Chondrocyte (in vitro differentiated cells): ENCODE measurements at regions not wholly inside any gene's neighbourhood (a gene's known extent, or its start where the extent isn't known, plus 50 kb on each side); places are given as distances from the start of the nearest gene placed in this dataset.

Source experiments
- DNase-seq: peaks from one replicate; pipeline ENCODE4 v3.0.0; 2021; ENCODE audit warnings: mixed read lengths, low spot score
- H3K27ac Mint-ChIP-seq: one replicate; pipeline ENCODE4 v1.8.0; 2021; ENCODE audit warnings: mild to moderate bottlenecking, moderate library complexity, mixed read lengths; ENCODE audit not compliant: unreplicated experiment
- H3K27me3 Mint-ChIP-seq: 2 replicates; pipeline ENCODE4 v1.8.0; 2021; ENCODE audit warnings: low read depth, mixed read lengths
- H3K36me3 Mint-ChIP-seq: 2 replicates; pipeline ENCODE4 v1.8.0; 2021; ENCODE audit warnings: low read depth, mixed read lengths
- H3K4me1 Mint-ChIP-seq: 2 replicates; pipeline ENCODE4 v1.8.0; 2021; ENCODE audit warnings: low read depth, mild to moderate bottlenecking, mixed read lengths
- H3K4me3 Mint-ChIP-seq: one replicate; pipeline ENCODE4 v1.8.0; 2021; ENCODE audit warnings: mild to moderate bottlenecking, moderate library complexity, mixed read lengths; ENCODE audit not compliant: unreplicated experiment
- H3K9me3 Mint-ChIP-seq: 2 replicates; pipeline ENCODE4 v1.8.0; 2021; ENCODE audit warnings: low read depth, mixed read lengths
- CTCF ChIP-seq: fragments of 200-600 bp; sonication (generic); IDR thresholded peaks from 2 replicates; pipeline ENCODE4 v1.5.0; 2021; ENCODE audit warnings: antibody characterized with exemption, mild to moderate bottlenecking, moderate library complexity

GRCh38 chr2:221063568-221063967, 508.5 kb downstream of the EPHA4 start:
- H3K9me3 Mint-ChIP-seq, result no peaks in the 10 kb centered on the region
- DNase-seq, result no peak
- H3K36me3 Mint-ChIP-seq, result no peaks in the 10 kb centered on the region
- no peaks in the 10 kb centered on the region for H3K27me3 Mint-ChIP-seq
- H3K27ac Mint-ChIP-seq, result no peak overlapping the region
- no peak for TF ChIP-seq CTCF
- no peak overlapping the region for H3K4me3 Mint-ChIP-seq
- H3K4me1 Mint-ChIP-seq, result peaks cover 5% of the 10 kb centered on the region

- peaks cover 5% of the 10 kb centered on the region for H3K4me1 Mint-ChIP-seq
- H3K9me3 Mint-ChIP-seq, result peaks cover under 1% of the 10 kb centered on the region
- no peak for TF ChIP-seq CTCF
- H3K4me3 Mint-ChIP-seq, result no peak overlapping the region
- no peaks in the 10 kb centered on the region for H3K36me3 Mint-ChIP-seq
- no peak for DNase-seq
- no peak overlapping the region for H3K27ac Mint-ChIP-seq
- no peaks in the 10 kb centered on the region for H3K27me3 Mint-ChIP-seq
These were observed 507.8 kb downstream of the EPHA4 start for GRCh38 chr2:221064058-221064854.

- Mint-ChIP-seq H3K27ac (no peak overlapping the region), H3K36me3 (no peaks in the 10 kb centered on the region), H3K4me3 (no peak overlapping the region), H3K27me3 (no peaks in the 10 kb centered on the region), H3K4me1 (peaks cover 5% of the 10 kb centered on the region), H3K9me3 (peaks cover 4% of the 10 kb centered on the region)
- DNase-seq, result no peak
- no peak for TF ChIP-seq CTCF
These were observed 507.2 kb downstream of the EPHA4 start for GRCh38 chr2:221064880-221065279.

- TF ChIP-seq CTCF, result peak; percentile 55
- no peak overlapping the region for H3K4me3 Mint-ChIP-seq
- H3K9me3 Mint-ChIP-seq, result peaks cover 13% of the 10 kb centered on the region
- no peak for DNase-seq
- no peaks in the 10 kb centered on the region for H3K27me3 Mint-ChIP-seq
- H3K4me1 Mint-ChIP-seq, result no peaks in the 10 kb centered on the region
- no peaks in the 10 kb centered on the region for H3K36me3 Mint-ChIP-seq
- no peak overlapping the region for H3K27ac Mint-ChIP-seq
These were observed 504.0 kb downstream of the EPHA4 start for GRCh38 chr2:221068123-221068522.

GRCh38 chr2:221070106-221070505, 502.0 kb downstream of the EPHA4 start:
- Mint-ChIP-seq H3K36me3 (no peaks in the 10 kb centered on the region), H3K4me3 (no peak overlapping the region), H3K9me3 (peaks cover 13% of the 10 kb centered on the region), H3K27me3 (no peaks in the 10 kb centered on the region), H3K27ac (no peak overlapping the region), H3K4me1 (peaks cover 7% of the 10 kb centered on the region)
- no peak for DNase-seq
- no peak for TF ChIP-seq CTCF
